Lung (tissue), 11 donors: ENCODE measurements at regions not wholly inside any gene's neighbourhood (a gene's known extent, or its start where the extent isn't known, plus 50 kb on each side); places are given as distances from the start of the nearest gene placed in this dataset.

ENCODE experiments used
- ATAC-seq: fragments of 200-7000 bp; cut with Tn5 transposase; one replicate; pipeline ENCODE4 v1.9.1; 2020; ENCODE audit warnings: moderate number of reproducible peaks; ENCODE audit not compliant: insufficient read depth, low FRiP score
- DNase-seq, 3 donors: peaks; one replicate each; pipeline ENCODE4 v3.0.0-alpha.2; 2013 to 2017
- H3K27ac ChIP-seq, 2 donors: one replicate each; pipeline ENCODE4 v1.5.1; 2013; ENCODE audit warnings: mild to moderate bottlenecking in 2 of 2, moderate library complexity in 2 of 2, control low read depth in 1 of 2, inconsistent platforms in 1 of 2, low read depth in 1 of 2, low read length in 1 of 2
- H3K27me3 ChIP-seq, 3 donors: one replicate each; pipeline ENCODE4 v1.5.1; 2013; ENCODE audit warnings: low read length in 2 of 3; ENCODE audit not compliant: control insufficient read depth in 3 of 3, insufficient read depth in 3 of 3
- H3K36me3 ChIP-seq, 4 donors: one replicate each; pipeline ENCODE4 v1.5.1; 2013; ENCODE audit warnings: low read length in 4 of 4, mild to moderate bottlenecking in 1 of 4, moderate library complexity in 1 of 4; ENCODE audit not compliant: control insufficient read depth in 4 of 4, insufficient read depth in 4 of 4
- H3K4me1 ChIP-seq, 5 donors: one replicate each; pipeline ENCODE4 v1.5.1; 2013; ENCODE audit warnings: low read length in 5 of 5, mild to moderate bottlenecking in 2 of 5, moderate library complexity in 1 of 5; ENCODE audit not compliant: control insufficient read depth in 5 of 5, insufficient read depth in 5 of 5
- H3K4me3 ChIP-seq: one replicate; pipeline ENCODE4 v1.5.1; 2013; ENCODE audit warnings: mild to moderate bottlenecking, control low read depth, moderate library complexity
- H3K9ac ChIP-seq, 2 donors: one replicate each; pipeline ENCODE4 v1.5.1; 2013; ENCODE audit warnings: low read length in 2 of 2, control low read depth in 1 of 2; ENCODE audit not compliant: insufficient read depth in 1 of 2
- H3K9me3 ChIP-seq, 4 donors: one replicate each; pipeline ENCODE4 v1.5.1; 2013; ENCODE audit warnings: low read length in 3 of 4, mild to moderate bottlenecking in 1 of 4, moderate library complexity in 1 of 4; ENCODE audit not compliant: control insufficient read depth in 4 of 4, insufficient read depth in 3 of 4
- WGBS, 2 donors: extraction: QIAGEN DNeasy Blood & Tissue Kit; methylation state at CpG; one replicate each; pipeline ENCODE4 v1.1.7; 2013; 5-methylcytosine and 5-hydroxymethylcytosine counted together
- TF ChIP-seq, protein P1 (sequence below): IDR thresholded peaks from 2 replicates; pipeline ENCODE4 v1.5.1; 2012; ENCODE audit warnings: mild to moderate bottlenecking; ENCODE audit errors: control extremely low read depth, extremely low read depth
- donor health status: control.
- donor health status: control.
- donor health status: Bipolar disorder and iron deficiency.
- donor health status: healthy.
- donor health status: DM: yes; HTN: yes; CAD: no.

DNA sequence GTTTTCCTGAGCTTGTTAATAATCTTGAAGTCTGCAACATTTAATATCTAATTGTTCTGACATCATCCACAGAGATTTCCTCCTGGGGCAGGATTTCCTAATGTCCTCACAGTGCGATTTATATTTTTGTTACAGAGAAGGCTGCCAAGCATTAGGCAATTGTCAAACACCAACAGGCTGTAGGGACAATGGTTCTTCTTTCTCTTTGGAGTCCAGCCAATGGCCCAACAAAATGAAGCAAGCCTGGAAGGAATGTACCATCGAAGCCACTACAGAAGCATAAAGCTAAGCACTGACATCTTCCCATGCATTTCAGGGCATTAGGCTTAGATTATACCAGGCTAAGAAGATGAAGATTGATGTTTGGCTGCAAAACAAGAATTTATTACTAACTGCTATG lies 173.0 kb upstream of the FRMD4B start:
- no peaks in the 10 kb centered on the region for H3K9me3 ChIP-seq
- H3K27ac ChIP-seq: no peak overlapping the region
- peaks cover 0 to 51% (median 18%) of the 10 kb centered on the region in 5 donors for H3K4me1 ChIP-seq
- 5 to 12% methylated on average over 2 of the region's 2 CpGs for WGBS, 2 donors
- H3K27me3 ChIP-seq: no peaks in the 10 kb centered on the region
- no peak overlapping the region for H3K4me3 ChIP-seq
- no peak overlapping the region for H3K9ac ChIP-seq
- ATAC-seq: peak; percentile 69
- TF ChIP-seq, protein P1, sequence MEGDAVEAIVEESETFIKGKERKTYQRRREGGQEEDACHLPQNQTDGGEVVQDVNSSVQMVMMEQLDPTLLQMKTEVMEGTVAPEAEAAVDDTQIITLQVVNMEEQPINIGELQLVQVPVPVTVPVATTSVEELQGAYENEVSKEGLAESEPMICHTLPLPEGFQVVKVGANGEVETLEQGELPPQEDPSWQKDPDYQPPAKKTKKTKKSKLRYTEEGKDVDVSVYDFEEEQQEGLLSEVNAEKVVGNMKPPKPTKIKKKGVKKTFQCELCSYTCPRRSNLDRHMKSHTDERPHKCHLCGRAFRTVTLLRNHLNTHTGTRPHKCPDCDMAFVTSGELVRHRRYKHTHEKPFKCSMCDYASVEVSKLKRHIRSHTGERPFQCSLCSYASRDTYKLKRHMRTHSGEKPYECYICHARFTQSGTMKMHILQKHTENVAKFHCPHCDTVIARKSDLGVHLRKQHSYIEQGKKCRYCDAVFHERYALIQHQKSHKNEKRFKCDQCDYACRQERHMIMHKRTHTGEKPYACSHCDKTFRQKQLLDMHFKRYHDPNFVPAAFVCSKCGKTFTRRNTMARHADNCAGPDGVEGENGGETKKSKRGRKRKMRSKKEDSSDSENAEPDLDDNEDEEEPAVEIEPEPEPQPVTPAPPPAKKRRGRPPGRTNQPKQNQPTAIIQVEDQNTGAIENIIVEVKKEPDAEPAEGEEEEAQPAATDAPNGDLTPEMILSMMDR: no peak
- no peaks in the 10 kb centered on the region for H3K36me3 ChIP-seq
- peak; percentile 84 to 98 (median 97) for DNase-seq

DNA sequence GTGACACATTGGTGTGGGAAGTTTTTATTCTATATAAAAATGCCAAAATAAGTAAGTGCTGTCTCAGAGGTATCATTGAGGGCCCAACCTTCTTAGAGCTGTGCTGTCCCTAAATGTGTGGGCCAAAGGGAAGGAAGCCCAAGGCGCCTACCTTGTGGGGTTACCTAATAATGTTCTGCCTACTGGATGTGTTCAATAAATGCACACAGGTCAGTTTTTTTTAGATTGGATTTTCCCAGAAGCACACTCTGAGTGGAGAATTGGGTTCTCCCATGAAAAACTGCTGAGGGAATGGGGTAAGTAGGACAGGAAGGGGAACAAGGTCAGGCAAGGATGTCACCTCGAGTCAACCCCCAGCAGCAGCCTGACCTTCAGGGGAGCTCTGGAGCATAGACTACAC lies 168.7 kb upstream of the FRMD4B start:
- DNase-seq (no peak), ATAC-seq (no peak)
- Histone ChIP-seq H3K27ac (no peak overlapping the region), H3K4me1 (peaks cover 0 to 46% (median 11%) of the 10 kb centered on the region in 5 donors), H3K27me3 (no peaks in the 10 kb centered on the region), H3K9ac (no peak overlapping the region), H3K9me3 (no peaks in the 10 kb centered on the region), H3K36me3 (no peaks in the 10 kb centered on the region), H3K4me3 (no peak overlapping the region)
- TF ChIP-seq, protein P1: no peak
- WGBS, 2 donors: 87 to 88% methylated on average over 2 of the region's 2 CpGs

DNA sequence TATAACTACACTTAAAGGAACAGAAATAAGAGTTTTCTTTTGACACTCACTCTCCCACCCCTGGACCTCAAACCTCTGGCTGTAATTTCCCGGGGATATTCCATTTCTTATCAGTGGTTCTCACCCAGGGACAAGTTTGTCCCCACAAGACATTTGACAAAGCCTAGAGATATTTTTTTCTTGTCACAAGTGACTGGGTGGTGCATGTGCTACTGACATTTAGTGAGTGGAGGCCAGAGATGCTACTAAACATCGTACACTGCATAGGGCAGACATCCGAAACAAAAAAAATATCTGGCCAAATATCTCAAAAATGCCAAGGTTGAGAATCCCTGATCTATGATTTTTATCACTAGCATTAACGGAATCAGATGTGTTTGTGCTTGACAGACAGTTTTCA lies 168.0 kb upstream of the FRMD4B start:
- Histone ChIP-seq H3K9me3 (no peaks in the 10 kb centered on the region), H3K9ac (no peak overlapping the region), H3K36me3 (no peaks in the 10 kb centered on the region), H3K27me3 (no peaks in the 10 kb centered on the region), H3K4me1 (peaks cover 0 to 42% (median 11%) of the 10 kb centered on the region in 5 donors), H3K27ac (no peak overlapping the region), H3K4me3 (no peak overlapping the region)
- ATAC-seq: no peak
- TF ChIP-seq, protein P1: no peak
- DNase-seq: no peak
- WGBS, 2 donors: 84% methylated on average over 4 of the region's 4 CpGs

DNA sequence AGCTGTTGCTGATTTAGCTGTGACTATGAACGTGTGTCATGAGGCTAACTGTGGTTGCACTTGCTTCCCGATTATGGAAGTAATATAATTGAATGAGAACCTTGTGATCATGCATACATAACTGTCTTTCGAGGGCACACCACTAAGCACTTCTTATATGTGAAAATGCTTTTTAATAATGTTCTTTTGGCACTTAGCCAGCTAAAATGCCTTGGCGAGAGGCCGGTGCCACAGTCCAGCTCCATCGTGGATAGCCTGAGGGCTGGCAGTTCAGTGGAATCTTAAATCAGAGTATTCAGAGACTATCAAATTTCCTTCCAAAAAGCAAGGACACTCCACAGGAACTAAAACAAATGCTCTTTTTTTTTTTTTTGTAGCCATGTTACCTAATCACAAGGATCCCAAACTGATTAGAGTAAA lies 161.6 kb upstream of the FRMD4B start:
- ATAC-seq: no peak
- peak in 1 of 3 donors; percentile 27 for DNase-seq
- H3K27ac ChIP-seq: no peak overlapping the region
- H3K27me3 ChIP-seq: peaks cover 0 to 3% (median 3%) of the 10 kb centered on the region in 3 donors
- no peak overlapping the region for H3K9ac ChIP-seq
- no peaks in the 10 kb centered on the region for H3K36me3 ChIP-seq
- no peaks in the 10 kb centered on the region for H3K9me3 ChIP-seq
- H3K4me3 ChIP-seq: no peak overlapping the region
- TF ChIP-seq, protein P1: no peak
- 67 to 78% methylated on average over 6 of the region's 6 CpGs for WGBS, 2 donors
- H3K4me1 ChIP-seq: peaks cover 2 to 31% (median 7%) of the 10 kb centered on the region in 5 donors
